Duodenal mucosa (tissue), 2 donors: ENCODE measurements at regions not wholly inside any gene's neighbourhood (a gene's known extent, or its start where the extent isn't known, plus 50 kb on each side); places are given as distances from the start of the nearest gene placed in this dataset.

Experiments used
- H3K27ac ChIP-seq: one replicate; pipeline ENCODE4 v1.7.0; 2013; ENCODE audit warnings: low read depth, low read length
- H3K27me3 ChIP-seq, 2 donors: one replicate each; pipeline ENCODE4 v1.7.0; 2013; ENCODE audit warnings: low read length in 2 of 2, control low read depth in 1 of 2; ENCODE audit not compliant: insufficient read depth in 2 of 2, control insufficient read depth in 1 of 2
- H3K36me3 ChIP-seq, 2 donors: one replicate each; pipeline ENCODE4 v1.7.0; 2013; ENCODE audit warnings: low read length in 2 of 2, control low read depth in 1 of 2; ENCODE audit not compliant: insufficient read depth in 2 of 2, control insufficient read depth in 1 of 2
- H3K4me1 ChIP-seq, 2 donors: one replicate each; pipeline ENCODE4 v1.7.0; 2013; ENCODE audit warnings: low read length in 2 of 2, control low read depth in 1 of 2; ENCODE audit not compliant: insufficient read depth in 2 of 2, control insufficient read depth in 1 of 2
- H3K4me3 ChIP-seq, 2 donors: one replicate each; pipeline ENCODE4 v1.7.0; 2013; ENCODE audit warnings: low read length in 2 of 2, low read depth in 1 of 2
- H3K9ac ChIP-seq, 2 donors: one replicate each; pipeline ENCODE4 v1.7.0; 2013; ENCODE audit warnings: low read length in 2 of 2, low read depth in 1 of 2
- H3K9me3 ChIP-seq, 2 donors: one replicate each; pipeline ENCODE4 v1.7.0; 2013; ENCODE audit warnings: low read length in 2 of 2, control low read depth in 1 of 2; ENCODE audit not compliant: control insufficient read depth in 1 of 2

GRCh38 chr10:120997313-120997712 is 146.2 kb downstream of the WDR11 start:
- Histone ChIP-seq H3K9me3 (peaks cover 0 to 7% of the 10 kb centered on the region in 2 donors), H3K36me3 (no peaks in the 10 kb centered on the region), H3K27me3 (no peaks in the 10 kb centered on the region), H3K4me3 (no peak overlapping the region), H3K27ac (no peak overlapping the region), H3K9ac (no peak overlapping the region), H3K4me1 (no peaks in the 10 kb centered on the region)

- Histone ChIP-seq H3K27ac (no peak overlapping the region), H3K9ac (no peak overlapping the region), H3K4me3 (no peak overlapping the region), H3K36me3 (no peaks in the 10 kb centered on the region), H3K27me3 (no peaks in the 10 kb centered on the region), H3K4me1 (peaks cover 0 to 4% of the 10 kb centered on the region in 2 donors), H3K9me3 (peaks cover 0 to 7% of the 10 kb centered on the region in 2 donors)
Measured at GRCh38 chr10:120997756-120998155, 146.6 kb downstream of the WDR11 start.

GRCh38 chr10:120998251-120998650 is 147.1 kb downstream of the WDR11 start:
- H3K9ac ChIP-seq: no peak overlapping the region
- no peak overlapping the region for H3K4me3 ChIP-seq
- peaks cover 5 to 7% of the 10 kb centered on the region in 2 donors for H3K4me1 ChIP-seq
- H3K9me3 ChIP-seq: peaks cover 0 to 7% of the 10 kb centered on the region in 2 donors
- no peak overlapping the region for H3K27ac ChIP-seq
- H3K27me3 ChIP-seq: no peaks in the 10 kb centered on the region
- no peaks in the 10 kb centered on the region for H3K36me3 ChIP-seq

GRCh38 chr10:120998782-120999285 is 147.7 kb downstream of the WDR11 start:
- Histone ChIP-seq H3K9ac (no peak overlapping the region), H3K4me3 (no peak overlapping the region), H3K27me3 (no peaks in the 10 kb centered on the region), H3K4me1 (peaks cover 5 to 7% of the 10 kb centered on the region in 2 donors), H3K27ac (no peak overlapping the region), H3K9me3 (peaks cover 0 to 7% of the 10 kb centered on the region in 2 donors), H3K36me3 (no peaks in the 10 kb centered on the region)

- H3K4me3 ChIP-seq: no peak overlapping the region
- H3K36me3 ChIP-seq: no peaks in the 10 kb centered on the region
- H3K4me1 ChIP-seq: peaks cover 5 to 7% of the 10 kb centered on the region in 2 donors
- no peaks in the 10 kb centered on the region for H3K27me3 ChIP-seq
- no peak overlapping the region for H3K27ac ChIP-seq
- no peaks in the 10 kb centered on the region for H3K9me3 ChIP-seq
- H3K9ac ChIP-seq: no peak overlapping the region
Measured at GRCh38 chr10:120999868-121000267, 148.7 kb downstream of the WDR11 start.

- Histone ChIP-seq H3K4me1 (peaks cover 5 to 7% of the 10 kb centered on the region in 2 donors), H3K27me3 (no peaks in the 10 kb centered on the region), H3K4me3 (no peak overlapping the region), H3K9me3 (peaks cover 9 to 13% of the 10 kb centered on the region in 2 donors), H3K9ac (no peak overlapping the region), H3K27ac (no peak overlapping the region), H3K36me3 (no peaks in the 10 kb centered on the region)
Measured at GRCh38 chr10:121002586-121003205, 151.5 kb downstream of the WDR11 start.

DNA sequence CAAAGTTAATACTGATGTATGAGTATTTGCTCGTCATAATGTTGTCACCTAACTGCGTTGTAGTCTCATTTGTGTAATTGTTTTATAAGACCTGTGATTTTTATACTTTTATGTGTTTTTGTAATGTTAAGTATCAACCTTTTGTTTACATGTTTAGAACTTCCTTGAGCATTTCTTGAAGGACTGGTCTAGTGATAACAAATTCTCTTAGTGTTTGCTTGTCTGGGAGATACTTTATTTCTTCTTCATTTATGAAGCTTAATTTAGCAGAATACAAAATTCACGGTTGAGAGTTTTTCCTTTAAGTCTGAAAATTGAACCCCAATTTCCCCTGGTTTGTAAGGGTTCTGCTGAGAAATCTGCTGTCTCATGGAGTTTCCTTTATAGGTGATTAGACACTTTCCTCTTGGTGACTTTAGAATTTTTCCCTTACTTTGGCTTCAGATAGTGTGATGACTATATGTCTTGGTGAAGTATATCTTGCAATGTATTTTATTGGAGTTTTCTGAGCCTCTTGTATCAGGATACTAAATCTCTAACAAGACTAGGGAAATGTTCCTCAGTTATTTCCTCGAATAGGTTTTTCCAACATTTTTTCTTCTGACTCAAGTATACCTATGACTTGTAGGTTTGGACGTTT is 154.9 kb downstream of the WDR11 start:
- Histone ChIP-seq H3K9me3 (peaks cover 9 to 13% of the 10 kb centered on the region in 2 donors), H3K27me3 (no peaks in the 10 kb centered on the region)

GRCh38 chr10:121007264-121007663 is 156.1 kb downstream of the WDR11 start:
- Histone ChIP-seq H3K36me3 (no peaks in the 10 kb centered on the region), H3K9ac (no peak overlapping the region), H3K4me1 (peaks cover 5 to 7% of the 10 kb centered on the region in 2 donors), H3K27ac (no peak overlapping the region), H3K27me3 (no peaks in the 10 kb centered on the region), H3K9me3 (peaks cover 9 to 13% of the 10 kb centered on the region in 2 donors), H3K4me3 (no peak overlapping the region)

More for the DNA sequence above, 154.9 kb downstream of the WDR11 start:
- Histone ChIP-seq H3K27ac (no peak overlapping the region), H3K36me3 (no peaks in the 10 kb centered on the region), H3K4me3 (no peak overlapping the region), H3K9ac (no peak overlapping the region), H3K4me1 (peaks cover 5 to 7% of the 10 kb centered on the region in 2 donors)

DNA sequence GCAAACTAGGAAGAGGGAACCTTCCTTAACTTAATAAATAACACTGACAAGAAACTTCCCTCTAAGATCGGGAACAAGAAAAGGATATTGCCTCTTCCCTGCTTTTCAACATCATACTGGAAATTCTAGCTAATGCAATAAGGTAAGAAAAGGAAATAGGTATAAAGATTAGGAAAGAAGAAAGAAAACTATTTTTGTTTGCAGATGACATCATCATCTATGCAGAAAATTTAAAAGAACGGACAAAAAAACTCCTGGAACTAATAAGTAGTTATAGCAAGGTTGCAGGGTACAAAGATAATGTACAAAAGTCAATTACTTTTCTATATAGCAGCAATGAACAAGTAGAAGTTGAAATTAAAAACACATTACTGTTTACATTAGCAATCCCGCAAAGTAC is 164.8 kb downstream of the WDR11 start:
- no peaks in the 10 kb centered on the region for H3K4me1 ChIP-seq
- no peaks in the 10 kb centered on the region for H3K9me3 ChIP-seq

GRCh38 chr10:121024905-121025584 is 173.9 kb downstream of the WDR11 start:
- H3K36me3 ChIP-seq: no peaks in the 10 kb centered on the region
- H3K9ac ChIP-seq: no peak overlapping the region
- H3K4me1 ChIP-seq: no peaks in the 10 kb centered on the region
- no peaks in the 10 kb centered on the region for H3K9me3 ChIP-seq
- H3K4me3 ChIP-seq: no peak overlapping the region
- peaks cover 0 to 7% of the 10 kb centered on the region in 2 donors for H3K27me3 ChIP-seq
- H3K27ac ChIP-seq: no peak overlapping the region

More for the DNA sequence above, 164.8 kb downstream of the WDR11 start:
- no peak overlapping the region for H3K9ac ChIP-seq
- H3K4me3 ChIP-seq: no peak overlapping the region
- H3K27me3 ChIP-seq: peaks cover 0 to 2% of the 10 kb centered on the region in 2 donors
- H3K36me3 ChIP-seq: no peaks in the 10 kb centered on the region
- no peak overlapping the region for H3K27ac ChIP-seq
